ENCODE measurements at regions not wholly inside any gene's neighbourhood (a gene's known extent, or its start where the extent isn't known, plus 50 kb on each side); places are given as distances from the start of the nearest gene placed in this dataset.

DNA sequence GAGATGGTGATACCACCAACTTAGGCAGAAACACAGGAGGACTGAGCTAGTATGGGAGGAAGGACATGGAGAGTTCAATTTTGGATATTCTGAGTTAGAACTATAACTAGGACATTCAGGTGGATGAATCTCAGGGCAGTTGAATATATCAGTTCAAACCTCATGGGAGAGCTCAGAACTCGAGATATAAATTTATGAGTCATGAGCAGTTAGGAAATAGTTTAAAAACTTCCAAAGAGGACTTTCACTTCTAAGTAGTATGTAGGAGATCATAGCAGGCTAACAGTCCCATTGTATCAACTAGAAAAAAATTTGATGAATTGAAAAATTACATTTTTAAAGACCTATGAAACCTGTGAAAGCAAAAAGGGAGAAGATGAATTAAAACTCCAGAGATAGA lies 436.2 kb upstream of the LARGE1 start:
- TF ChIP-seq, protein P1, sequence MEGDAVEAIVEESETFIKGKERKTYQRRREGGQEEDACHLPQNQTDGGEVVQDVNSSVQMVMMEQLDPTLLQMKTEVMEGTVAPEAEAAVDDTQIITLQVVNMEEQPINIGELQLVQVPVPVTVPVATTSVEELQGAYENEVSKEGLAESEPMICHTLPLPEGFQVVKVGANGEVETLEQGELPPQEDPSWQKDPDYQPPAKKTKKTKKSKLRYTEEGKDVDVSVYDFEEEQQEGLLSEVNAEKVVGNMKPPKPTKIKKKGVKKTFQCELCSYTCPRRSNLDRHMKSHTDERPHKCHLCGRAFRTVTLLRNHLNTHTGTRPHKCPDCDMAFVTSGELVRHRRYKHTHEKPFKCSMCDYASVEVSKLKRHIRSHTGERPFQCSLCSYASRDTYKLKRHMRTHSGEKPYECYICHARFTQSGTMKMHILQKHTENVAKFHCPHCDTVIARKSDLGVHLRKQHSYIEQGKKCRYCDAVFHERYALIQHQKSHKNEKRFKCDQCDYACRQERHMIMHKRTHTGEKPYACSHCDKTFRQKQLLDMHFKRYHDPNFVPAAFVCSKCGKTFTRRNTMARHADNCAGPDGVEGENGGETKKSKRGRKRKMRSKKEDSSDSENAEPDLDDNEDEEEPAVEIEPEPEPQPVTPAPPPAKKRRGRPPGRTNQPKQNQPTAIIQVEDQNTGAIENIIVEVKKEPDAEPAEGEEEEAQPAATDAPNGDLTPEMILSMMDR (IDR thresholded peaks at IDR 0.05; ENCODE audit: low read depth, low read length), result no peak
- H3K4me3 ChIP-seq (ENCODE audit: low read depth, low read length), result no peak overlapping the region
- in situ Hi-C loops (cut with HindIII; ENCODE audit: low sequenced_read_pairs), result no loop called here
- no peak for DNase-seq (ENCODE audit: low read depth, low spot score)

GRCh38 chr22:34370711-34371110 lies 450.4 kb upstream of the LARGE1 start:
- no peak overlapping the region for H3K4me3 ChIP-seq (ENCODE audit: low read depth, low read length)
- no peak for DNase-seq (ENCODE audit: low read depth, low spot score)
- TF ChIP-seq, protein P1 (IDR thresholded peaks at IDR 0.05; ENCODE audit: low read depth, low read length), result no peak
- in situ Hi-C loops (cut with HindIII; ENCODE audit: low sequenced_read_pairs), result no loop called here

- TF ChIP-seq, protein P1 (IDR thresholded peaks at IDR 0.05; ENCODE audit: low read depth, low read length), result no peak
- in situ Hi-C loops (cut with HindIII; ENCODE audit: low sequenced_read_pairs), result no loop called here
- H3K4me3 ChIP-seq (ENCODE audit: low read depth, low read length), result no peak overlapping the region
- no peak for DNase-seq (ENCODE audit: low read depth, low spot score)
Measured at GRCh38 chr22:34379825-34380224, 459.5 kb upstream of the LARGE1 start.

DNA sequence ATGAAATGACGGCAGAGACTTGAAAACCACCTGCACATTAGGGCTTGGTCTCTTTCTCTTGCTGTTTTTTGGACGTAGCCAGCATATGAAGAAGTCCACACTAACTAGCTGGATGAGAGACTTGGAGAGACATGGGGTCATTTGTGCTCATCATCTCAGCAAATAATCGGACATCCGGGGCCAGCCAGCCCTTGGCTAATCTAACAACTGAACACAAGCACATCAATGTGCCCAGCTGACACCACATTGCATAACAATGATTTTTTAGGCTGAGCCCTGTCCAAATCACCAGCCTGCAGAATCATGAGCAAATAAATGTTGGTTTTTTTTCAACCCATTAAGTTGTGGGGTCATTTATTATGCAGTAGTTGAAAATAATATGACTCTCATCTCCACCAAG lies 460.3 kb upstream of the LARGE1 start:
- no peak overlapping the region for H3K4me3 ChIP-seq (ENCODE audit: low read depth, low read length)
- TF ChIP-seq, protein P1 (IDR thresholded peaks at IDR 0.05; ENCODE audit: low read depth, low read length), result no peak
- in situ Hi-C loops (cut with HindIII; ENCODE audit: low sequenced_read_pairs), result no loop called here
- no peak for DNase-seq (ENCODE audit: low read depth, low spot score)

GRCh38 chr22:34390400-34390799 lies 470.1 kb upstream of the LARGE1 start:
- in situ Hi-C loops (cut with HindIII; ENCODE audit: low sequenced_read_pairs), result no loop called here
- H3K4me3 ChIP-seq (ENCODE audit: low read depth, low read length), result no peak overlapping the region
- TF ChIP-seq, protein P1 (IDR thresholded peaks at IDR 0.05; ENCODE audit: low read depth, low read length), result no peak
- no peak for DNase-seq (ENCODE audit: low read depth, low spot score)

DNA sequence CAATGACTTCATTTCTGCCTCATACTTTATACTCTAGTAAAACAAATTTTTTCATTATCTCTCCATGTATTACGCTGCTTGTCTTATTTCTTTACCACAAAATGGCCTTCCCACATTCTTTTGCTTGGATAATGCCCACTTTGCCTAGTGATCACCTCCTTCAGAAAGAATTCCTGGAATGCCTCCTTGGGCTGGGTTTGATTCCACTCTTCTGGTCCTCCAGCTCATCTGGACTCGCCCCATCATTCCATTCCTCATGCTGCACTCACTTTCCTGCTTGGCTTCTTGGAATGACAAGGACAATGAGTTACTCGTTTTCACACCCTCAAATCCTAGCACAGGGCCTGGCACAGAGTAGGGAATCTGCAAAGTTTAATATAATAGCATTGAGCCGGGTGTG lies 475.1 kb upstream of the LARGE1 start:
- no peak overlapping the region for H3K4me3 ChIP-seq (ENCODE audit: low read depth, low read length)
- in situ Hi-C loops (cut with HindIII; ENCODE audit: low sequenced_read_pairs), result no loop called here
- DNase-seq (ENCODE audit: low read depth, low spot score), result no peak
- TF ChIP-seq, protein P1 (IDR thresholded peaks at IDR 0.05; ENCODE audit: low read depth, low read length), result no peak

DNA sequence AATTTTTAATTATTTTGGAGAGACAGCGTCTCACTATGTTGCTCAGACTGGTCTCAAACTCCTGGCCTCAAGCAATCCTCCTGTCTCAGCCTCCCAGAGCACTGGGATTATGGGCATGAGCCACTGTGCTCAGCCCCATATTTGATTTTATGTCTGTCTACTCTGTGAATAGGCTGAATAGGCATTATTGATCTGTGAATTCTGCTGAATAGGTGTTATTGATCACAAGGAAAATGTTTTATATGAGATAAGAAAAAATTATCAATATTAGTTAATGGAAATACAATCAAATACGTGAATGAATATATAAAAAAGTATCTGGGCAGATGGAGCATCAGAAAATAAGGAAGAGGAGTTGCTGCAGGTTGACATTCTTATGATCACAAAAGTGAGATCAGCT lies 483.4 kb upstream of the LARGE1 start:
- DNase-seq (ENCODE audit: low read depth, low spot score), result no peak
- H3K4me3 ChIP-seq (ENCODE audit: low read depth, low read length), result no peak overlapping the region
- in situ Hi-C loops (cut with HindIII; ENCODE audit: low sequenced_read_pairs), result no loop called here
- TF ChIP-seq, protein P1 (IDR thresholded peaks at IDR 0.05; ENCODE audit: low read depth, low read length), result no peak
